GM18870 (cell line): ENCODE measurements at regions not wholly inside any gene's neighbourhood (a gene's known extent, or its start where the extent isn't known, plus 50 kb on each side); places are given as distances from the start of the nearest gene placed in this dataset.
A peak's percentile ranks its signal among the peaks of the same experiment; 100 is the strongest.

Source experiments
- ATAC-seq: cut with Tn5 transposase; IDR thresholded peaks from one replicate; pipeline ENCODE4 v1.9.1; 2021; ENCODE audit warnings: moderate library complexity; ENCODE audit not compliant: unreplicated experiment

DNA sequence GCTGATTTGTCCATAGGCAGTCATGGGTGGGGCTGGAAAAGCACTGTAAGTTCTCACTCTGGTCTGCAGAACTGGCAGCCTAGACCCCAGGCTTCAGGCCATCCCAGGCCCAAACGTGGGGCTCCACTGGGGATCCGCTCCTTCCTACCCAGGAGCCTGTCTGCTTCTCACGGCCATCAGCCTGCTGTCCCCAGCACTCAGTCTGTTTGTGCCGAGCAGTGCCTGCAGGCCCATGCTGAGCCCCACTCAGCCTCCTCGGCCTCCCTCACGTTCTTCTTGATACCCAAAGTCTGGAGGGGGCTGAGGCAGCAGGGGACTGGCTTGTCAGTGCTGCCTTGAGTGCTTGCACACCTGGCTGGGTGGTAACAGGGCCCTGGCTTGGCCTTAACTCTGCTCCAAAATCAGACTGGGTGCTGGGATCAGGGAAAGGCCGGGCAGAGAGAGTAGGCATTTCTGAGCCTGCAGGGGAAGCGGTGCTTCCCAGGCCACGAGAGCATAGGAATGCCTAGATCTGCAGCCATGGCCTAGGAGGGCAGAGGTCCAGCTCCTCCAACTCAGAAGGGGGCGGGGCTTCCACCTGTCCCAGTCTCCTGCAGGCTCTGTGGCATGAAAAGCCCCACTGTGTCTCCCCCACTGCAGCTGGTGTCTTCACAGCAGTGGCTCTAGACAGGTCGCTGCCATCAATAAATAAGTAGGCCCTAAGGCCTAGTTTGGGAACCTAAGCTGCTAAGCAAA is 772.4 kb upstream of the FBXO33 start:
- no peak for ATAC-seq

DNA sequence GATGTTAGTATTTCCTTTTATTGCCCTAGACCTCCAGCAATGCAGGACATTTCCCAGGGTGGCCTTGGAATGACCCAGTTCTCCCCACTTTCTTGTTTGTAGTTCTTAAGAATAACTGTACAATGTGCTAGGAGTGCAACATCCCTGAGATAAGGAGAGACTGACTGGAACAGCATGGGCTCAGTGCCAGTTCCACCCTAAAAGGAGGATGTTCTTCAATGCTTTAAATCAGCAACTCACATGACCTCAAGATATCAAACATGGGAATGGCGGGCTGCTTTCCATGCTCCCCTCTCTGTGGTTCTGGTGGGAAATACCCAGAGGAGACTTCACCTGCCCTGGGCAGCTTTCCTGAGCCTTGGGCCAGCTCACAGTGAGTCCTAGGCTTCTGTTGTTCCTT is 766.9 kb upstream of the FBXO33 start:
- no peak for ATAC-seq

GRCh38 chr14:40197344-40197743 is 765.1 kb upstream of the FBXO33 start:
- no peak for ATAC-seq

GRCh38 chr14:40188006-40188405 is 755.8 kb upstream of the FBXO33 start:
- no peak for ATAC-seq

DNA sequence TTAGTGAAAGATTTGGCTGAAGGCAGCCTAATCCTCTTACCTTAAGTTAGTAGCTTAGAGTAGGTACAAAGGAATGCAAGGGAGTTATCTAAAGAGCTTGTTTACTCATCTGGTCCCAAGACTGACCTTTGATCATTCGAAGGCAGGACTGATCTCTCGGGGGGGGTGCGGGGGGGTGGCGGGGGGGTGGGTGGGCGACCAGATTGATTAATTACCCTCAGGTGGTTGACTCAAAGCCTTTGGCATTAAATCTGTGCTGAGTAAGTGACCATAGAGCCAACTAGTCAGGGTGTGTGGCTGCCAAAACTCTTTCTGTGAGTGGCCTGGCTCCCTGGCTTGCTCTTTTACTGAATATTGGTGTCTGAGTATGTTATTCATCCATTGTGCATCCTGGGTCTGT is 731.9 kb upstream of the FBXO33 start:
- no peak for ATAC-seq

- ATAC-seq: no peak
These were observed 707.4 kb upstream of the FBXO33 start for GRCh38 chr14:40139657-40140056.

- ATAC-seq: peak; percentile 63
These were observed 701.2 kb upstream of the FBXO33 start for GRCh38 chr14:40133463-40133862.

- ATAC-seq: no peak
These were observed 696.9 kb upstream of the FBXO33 start for GRCh38 chr14:40129159-40129558.

GRCh38 chr14:40123816-40124215 is 691.6 kb upstream of the FBXO33 start:
- ATAC-seq: no peak

GRCh38 chr14:40122968-40123648 is 690.9 kb upstream of the FBXO33 start:
- peak; percentile 73 for ATAC-seq

DNA sequence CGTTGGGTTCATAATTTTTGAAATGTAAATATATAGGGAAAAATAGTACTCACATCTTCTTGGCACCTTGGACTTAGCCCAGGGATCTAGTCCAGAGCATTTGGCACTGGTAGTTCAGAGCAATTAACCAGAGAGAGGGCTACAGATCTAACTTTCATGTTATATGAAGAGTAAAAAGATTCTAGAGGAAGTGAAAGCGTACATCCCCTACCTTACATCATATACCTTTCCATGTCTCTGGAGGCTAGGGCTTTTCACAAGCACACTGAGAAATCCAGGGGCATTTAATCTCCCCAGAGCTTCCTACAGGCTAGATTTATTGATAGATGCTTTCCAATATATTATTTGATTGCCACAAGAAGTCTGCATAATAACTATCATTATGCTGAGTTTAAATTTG is 687.5 kb upstream of the FBXO33 start:
- ATAC-seq: peak; percentile 42

DNA sequence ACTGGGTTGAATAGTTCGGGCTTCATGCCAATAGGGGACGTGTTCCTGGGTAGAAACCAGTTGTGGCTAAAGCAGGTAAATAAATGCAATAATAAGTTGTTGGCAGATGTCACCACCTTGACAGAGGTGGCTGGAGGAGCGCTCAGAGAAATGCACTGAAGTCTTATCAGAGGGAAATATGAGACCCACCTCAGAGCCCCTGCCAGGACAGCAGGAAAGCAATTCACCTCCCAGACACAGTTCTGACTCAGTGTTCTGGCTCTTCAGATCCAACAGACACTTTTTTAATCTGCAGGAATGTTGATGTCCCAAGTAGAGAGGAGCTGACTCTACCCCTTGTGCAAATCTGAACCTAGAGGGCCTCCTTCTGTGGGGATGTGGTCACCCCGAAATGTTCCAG is 687.1 kb upstream of the FBXO33 start:
- ATAC-seq: peak; percentile 6

GRCh38 chr14:40115583-40115982 is 683.4 kb upstream of the FBXO33 start:
- ATAC-seq: no peak

DNA sequence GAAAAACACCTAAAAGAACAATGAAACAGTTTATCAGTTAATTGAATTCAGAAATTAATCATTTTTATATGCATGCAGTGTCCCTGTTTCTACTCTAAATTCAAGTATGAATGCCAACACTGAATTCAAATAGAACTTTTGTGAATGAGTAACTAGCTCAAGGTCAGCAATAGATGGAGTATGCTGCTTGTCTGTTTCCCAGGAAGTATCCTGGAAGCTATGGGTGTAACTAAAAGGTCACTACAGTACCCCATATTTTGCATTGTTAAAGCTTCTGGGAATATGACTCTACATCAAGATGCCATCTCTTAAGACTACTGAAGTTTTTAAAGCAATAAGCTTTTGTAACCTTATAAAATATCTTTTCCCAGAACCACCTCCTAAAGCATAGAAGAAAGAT is 681.4 kb upstream of the FBXO33 start:
- ATAC-seq: no peak

GRCh38 chr14:40100544-40101196 is 668.4 kb upstream of the FBXO33 start:
- no peak for ATAC-seq

- no peak for ATAC-seq
These were observed 667.1 kb upstream of the FBXO33 start for GRCh38 chr14:40099316-40099715.

DNA sequence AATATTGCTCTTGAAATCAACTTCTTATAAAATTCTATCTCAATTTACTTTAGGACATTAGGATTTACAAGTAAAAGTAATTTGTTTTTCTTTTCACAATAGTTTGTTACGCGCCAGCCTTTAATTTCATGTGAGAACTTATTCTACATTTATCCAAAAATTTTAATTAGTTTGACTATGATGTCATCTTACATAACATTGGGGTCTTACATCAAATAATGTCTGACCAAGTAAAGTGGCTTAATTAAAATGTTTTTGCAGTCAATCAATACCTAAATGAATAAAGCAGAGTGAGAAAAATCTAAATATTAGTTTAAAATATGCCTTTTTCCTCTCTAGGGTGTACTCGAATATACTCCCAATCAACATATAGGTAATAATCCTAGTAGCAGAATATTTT is 666.2 kb upstream of the FBXO33 start:
- ATAC-seq: no peak

- no peak for ATAC-seq
These were observed 664.7 kb upstream of the FBXO33 start for GRCh38 chr14:40096968-40097367.

DNA sequence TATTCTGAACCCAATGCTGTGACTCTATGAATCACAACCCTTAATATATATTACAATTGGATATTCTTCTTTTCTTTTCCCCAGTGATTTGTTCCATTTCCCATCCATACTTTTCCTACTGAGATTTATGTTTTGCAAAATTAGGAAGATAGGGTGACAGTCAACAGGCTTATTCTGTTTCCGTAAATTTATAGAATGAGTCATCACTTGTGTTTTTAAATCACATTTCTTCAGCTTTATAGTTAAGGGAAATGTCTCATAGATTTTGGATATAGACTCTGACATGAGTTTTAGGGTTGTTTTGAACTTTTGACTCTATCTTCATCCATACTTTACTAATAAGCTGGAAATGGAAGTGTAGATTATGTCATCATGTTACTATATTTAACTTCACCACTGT is 661.6 kb upstream of the FBXO33 start:
- ATAC-seq: no peak

DNA sequence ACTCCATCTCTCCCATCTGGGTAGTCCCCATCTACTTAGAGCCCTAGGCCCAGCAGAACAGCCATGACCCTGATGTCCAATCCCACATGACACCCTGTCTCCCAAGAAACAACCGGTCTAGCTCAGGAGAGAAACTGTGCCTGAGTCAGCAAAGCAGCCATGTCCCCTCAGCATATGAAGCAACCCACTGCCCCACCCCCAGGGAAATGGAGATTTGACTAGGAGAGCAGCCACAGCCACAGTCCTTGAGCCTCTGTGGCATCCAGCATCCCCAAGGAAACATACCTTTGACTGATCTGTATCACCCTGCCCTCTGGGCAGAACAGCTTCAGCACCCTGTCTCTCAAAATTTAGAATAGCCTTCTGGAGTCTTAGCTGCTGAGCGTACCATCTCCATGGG is 641.9 kb upstream of the FBXO33 start:
- ATAC-seq: no peak

- no peak for ATAC-seq
These were observed 639.9 kb upstream of the FBXO33 start for GRCh38 chr14:40072175-40072574.
